DMS79 treated with DMSO at 0.1 percent for 48 hours (cell line): ENCODE measurements at regions not wholly inside any gene's neighbourhood (a gene's known extent, or its start where the extent isn't known, plus 50 kb on each side); places are given as distances from the start of the nearest gene placed in this dataset.

ENCODE experiments used
- DNase-seq: peaks from one replicate; lab custom pipeline; 2025; lab: John Stamatoyannopoulos, UW

DNA sequence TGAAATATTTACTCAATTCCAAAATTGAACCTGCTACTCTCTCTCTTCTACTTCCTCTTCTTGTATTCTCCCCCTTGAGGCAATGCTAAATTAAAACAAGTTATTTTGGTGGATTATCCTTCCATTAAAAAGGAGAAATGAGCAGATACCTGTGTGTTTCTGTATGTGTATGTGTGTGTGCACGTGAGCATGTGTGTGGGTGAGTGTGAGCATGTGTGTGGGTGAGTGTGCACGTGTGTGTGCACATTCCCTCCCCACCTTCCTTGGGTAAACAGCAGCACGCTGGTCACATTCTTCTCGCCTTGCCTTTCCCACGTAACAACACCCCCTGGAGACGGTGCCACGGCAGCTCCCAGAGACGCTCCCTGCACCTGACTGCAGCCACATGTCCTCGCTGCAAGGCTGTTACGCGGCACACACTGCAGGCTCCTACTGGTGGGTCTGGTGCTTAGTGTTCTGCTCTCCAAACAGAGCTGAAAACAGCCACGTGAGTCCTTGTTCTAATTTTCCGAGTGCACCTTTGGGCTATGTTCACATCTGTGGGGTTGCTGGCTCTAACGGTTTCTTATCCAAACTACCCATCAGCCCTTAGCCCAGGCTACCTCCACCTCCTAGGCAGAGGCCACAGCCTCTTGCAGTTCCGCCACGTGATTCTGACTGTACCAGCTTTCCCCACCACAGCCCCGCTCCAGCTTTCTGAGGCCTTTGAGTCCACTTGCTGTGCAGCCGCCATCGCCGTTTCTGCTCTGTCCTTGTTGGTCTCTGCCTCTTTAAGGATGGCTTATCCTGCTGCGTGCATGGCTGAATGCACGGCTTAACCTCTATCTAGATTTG is 123.4 kb downstream of the CTTN start:
- peak; percentile 60 for DNase-seq

DNA sequence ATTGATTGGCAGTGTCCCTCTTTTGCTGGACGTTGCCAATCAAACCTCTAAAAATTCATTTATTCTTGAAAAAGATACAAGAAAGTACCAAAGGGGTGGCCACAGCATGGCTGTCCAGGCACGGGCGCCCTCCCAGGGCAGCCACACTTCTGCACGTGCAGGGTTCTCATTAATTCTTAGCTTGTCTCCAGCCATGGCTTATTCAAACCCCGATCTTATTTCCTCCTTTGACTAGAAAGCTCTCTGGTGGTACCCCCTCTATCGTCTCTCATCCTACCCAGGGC is 123.9 kb downstream of the CTTN start:
- peak; percentile 60 for DNase-seq

DNA sequence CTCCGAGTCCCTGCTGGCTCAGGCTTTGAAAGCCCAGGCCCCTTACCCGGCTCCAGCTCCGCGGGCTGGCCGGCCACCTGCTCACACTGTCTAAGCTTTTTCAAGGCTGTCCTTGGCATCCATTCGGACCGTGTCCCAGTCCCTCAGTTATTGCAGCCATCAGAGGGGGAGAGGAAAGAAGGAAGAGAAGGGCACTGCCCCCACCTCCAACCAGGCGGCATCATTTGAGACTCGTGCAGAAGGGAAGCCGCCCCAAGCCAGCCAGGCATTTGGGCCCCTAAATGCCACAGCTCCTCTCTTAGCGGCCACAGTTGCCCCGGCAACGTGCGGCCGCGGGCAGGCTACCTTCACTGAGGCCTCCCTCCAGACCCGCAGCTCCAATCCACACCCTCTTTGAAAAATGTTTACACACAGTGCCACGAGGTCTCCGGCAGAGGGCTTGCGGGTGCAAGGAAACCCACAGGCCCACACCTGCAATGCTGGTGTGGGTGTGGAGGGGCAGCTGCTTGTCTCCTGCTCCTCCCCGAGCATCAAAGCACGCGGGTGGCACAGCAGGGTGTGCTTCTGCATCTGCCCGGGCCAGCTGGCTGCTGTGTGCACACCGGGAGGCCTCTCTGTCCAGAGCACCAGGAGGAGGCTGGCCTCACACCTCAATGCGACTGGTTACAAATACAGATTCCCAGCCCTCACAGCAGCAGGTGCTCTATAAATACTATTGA is 124.4 kb downstream of the CTTN start:
- peak; percentile 57 for DNase-seq

DNA sequence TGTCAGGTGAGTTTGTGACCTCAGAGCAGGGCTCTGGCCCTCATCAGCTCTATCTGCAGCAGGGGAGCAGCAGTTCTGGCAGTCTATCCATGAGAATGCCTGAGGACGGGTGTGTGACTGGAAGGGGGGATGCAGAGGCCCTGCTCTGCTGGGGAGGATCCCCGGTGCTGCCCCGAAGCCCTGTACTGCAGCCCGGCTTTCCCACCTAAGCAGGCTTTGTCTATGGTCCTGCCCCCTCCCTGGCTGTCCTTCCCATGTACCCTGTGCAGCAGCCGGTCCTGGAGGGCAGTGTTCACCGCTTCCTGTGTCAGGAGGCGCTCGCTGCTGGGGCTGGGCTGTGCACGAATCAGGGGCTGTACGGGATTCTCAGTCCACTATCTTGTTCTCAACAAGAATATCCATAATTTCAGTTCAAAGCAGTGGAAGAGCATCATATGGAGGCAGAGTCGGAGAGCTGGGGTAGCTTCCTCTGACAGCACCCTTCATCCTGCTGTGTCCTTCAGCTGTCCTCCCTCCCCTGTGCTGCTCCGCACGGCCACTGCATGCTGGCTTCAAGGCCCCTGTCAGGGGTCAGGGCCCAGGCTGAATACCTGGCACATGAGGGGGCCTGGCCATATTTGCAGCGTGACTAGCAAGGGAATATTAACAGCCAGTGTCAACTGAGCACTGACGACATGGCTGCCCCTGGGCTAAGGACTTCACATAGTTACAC is 125.2 kb downstream of the CTTN start:
- DNase-seq = no peak

DNA sequence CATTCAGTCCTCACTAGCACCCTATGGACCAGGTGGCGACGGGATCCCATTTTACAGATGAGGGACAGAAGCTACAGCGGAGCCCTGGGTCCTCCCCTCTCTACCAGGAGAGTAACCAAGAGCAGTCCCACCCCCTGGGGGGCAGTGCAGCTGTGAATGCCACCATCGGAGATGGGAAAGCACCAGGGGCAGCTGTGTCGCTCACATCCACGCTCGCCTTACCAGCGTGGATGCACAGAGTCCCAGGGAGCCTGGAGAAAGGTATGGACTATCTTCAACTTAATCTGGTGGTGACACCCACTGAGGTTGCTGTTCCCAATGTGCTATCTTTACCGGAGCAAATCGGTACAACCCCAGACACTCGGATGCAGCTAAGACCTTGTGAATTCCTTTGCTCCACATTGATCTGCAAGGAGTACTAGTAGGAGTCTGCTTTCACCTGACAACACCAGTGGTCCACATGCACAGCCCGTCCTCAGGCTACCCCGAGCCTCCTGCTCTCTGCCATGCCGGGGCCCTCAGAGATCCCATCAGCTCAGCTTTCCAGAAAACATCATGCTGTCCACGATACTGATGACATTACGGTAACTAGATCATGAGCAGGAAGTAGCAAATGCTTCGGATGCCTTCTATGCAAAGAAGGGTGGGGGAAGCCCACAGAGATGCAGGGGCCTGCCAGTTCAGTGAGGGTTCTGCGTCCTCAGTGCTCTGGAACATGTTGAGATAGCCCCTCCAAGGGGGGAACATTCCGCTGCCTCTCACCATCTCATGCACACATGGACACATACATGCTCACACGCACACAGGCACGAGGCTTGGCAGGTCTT is 126.0 kb downstream of the CTTN start:
- DNase-seq = no peak

DNA sequence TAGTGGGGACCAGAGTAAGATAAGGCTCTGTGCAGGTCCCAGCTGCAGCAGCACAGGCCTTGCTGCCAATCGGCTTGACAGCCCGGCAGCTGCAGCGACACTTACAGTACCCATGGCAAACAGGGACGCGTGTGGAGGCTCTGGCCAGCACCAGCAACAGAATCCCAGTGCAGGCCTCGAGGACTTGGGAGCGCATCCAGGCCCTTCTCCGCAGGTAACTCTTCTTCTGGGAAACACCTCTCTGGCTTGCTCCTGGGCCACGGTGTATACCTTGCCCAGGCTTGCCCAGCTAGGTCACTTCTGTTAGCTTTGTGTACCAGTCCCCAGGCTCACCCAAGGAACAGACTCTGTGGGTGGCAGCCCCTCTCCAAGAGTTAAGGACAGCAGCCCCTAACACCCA is 126.7 kb downstream of the CTTN start:
- DNase-seq = peak; percentile 84

DNA sequence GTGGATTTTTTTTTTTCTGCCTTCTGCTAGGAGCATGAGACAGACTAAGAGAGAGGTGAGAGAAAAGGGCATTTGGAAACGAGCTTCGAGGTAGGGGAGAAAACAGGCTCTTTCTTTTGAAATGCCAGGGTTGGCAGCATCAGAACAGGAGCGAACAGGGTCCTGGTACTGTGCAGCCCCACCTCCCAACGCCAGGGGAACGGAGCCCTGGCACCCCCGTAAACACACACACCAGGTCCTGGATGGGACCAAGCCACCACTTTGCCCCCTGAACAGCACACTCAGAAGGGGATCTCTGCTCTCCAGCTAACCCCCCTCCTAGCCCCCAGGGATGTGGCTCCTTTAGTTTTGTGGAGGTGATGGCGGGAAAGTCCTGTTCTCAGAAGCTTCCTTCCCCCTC is 127.1 kb downstream of the CTTN start:
- DNase-seq = no peak

DNA sequence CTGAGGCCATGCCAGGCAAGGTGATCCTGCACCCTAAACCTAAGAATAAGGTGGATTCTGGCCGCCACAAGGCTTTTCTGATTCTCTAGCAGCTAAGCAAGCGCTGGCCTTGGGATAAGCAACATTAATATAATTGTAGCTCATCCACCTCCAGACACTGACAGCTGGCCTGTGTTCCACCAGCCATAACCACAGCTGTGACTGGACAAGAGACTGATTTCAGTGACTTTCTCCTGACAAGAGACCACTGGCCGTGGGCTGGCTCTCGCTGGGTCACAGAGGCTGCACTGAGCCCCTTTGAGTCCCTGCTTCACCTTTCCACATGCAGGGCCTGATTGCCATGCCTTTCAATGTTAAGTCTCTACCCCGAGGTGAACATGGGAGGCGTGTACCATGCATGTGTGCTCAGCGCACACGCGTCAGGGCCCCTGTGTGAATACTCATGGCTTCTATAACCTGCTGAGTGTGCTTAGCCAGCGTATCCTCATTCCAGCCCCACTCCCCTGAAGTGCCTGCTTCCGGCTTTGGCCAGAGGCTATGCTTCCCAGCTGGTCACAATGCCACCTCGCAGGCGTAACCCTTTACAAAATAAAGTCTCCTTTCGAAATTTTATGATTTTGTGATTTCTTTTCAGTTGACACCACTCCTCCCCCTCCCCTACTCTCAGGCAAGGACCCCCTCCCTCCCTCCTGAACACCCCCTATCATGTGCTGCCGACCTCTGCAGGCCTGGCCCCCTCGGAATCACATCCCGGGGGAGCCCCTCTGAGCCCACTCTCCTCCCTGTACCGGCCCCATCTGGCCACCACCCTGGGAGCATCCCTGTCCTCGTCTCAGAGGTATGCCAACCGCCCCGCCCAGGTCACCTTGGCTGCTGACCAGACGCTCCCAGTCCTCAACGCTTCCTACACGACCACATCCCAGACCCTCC is 128.1 kb downstream of the CTTN start:
- no peak for DNase-seq

DNA sequence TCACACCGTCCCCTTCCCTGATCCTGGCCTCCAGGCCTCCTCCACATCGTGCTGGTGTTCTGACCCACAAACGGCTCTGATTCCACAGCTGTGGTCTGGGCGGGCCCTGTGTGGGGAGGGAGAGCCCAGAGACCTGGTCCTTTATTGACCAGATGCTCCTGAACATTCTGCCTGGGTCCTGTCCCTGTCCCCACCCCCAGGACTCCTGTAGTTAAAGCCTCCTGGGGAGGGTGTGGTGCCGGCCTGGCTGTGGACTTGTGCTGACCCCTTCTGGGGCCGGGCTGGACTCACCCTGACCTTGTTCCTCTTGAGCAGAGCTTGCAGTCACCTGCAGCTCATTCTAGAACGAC is 128.7 kb downstream of the CTTN start:
- DNase-seq = no peak

DNA sequence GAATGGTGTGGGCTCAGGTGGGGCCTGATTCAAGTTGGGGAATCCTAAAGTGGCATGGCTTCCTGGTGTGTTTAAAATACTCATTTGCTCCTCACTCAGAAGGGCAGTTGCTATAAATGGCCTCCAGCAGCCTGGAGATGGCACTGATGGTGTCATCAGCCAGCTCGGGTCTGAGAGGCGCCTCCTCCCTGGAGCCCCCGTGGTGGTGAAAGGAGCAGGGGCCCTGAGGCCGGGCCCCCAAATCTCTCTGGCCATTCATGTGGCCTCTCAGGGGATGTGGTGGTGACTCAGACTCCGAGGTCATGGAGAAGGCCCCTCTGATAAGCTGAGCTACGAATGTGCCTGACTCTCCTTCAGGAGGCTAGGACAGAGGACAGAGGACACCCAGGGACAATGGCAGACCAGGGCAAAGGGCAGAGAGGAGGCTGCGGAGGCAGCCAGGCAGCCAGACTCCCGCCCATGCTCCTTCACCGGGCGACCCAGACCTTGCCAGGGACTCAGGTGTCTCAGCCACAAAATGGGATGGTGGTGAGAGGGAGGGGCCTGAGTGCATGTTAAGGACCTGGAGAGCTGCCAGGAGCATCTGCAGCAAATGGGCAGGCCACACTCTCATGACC is 129.2 kb downstream of the CTTN start:
- no peak for DNase-seq

DNA sequence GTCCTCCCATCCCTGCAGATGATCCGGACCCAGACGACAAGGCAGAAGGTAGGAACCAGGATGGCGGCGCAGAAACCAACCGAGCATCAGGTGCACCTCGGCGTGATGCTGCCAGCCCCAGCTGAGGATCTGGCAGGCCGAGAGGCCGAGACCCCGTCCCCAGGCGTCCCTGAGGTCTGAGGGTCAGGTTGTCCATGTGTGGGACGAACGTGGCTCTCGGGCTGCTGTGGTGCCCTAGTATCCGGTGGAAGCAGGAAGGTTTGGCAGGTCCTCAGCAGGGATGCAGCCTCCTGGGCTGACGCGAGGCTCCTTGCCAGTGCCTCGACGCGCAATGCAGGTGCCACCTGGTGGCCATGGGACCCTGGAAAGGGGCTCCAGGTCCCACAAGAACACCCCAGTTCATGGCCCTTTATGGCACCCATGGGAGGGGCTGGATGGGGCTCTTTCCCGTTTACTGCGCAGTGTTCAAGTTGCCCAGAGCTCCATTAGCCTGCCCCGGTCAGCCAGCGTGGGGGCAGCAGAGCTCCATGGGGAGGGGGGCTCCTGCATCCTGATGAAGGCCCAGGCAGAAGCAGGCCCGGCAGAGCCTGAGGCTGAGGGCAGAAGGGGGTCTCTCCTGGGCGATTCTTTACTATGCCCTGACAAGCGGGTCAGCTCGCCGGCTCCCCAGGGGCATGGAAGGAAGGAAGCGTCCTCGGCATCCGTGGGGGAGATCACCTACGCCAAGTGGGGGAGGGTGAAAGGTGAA is 129.9 kb downstream of the CTTN start:
- DNase-seq = no peak

DNA sequence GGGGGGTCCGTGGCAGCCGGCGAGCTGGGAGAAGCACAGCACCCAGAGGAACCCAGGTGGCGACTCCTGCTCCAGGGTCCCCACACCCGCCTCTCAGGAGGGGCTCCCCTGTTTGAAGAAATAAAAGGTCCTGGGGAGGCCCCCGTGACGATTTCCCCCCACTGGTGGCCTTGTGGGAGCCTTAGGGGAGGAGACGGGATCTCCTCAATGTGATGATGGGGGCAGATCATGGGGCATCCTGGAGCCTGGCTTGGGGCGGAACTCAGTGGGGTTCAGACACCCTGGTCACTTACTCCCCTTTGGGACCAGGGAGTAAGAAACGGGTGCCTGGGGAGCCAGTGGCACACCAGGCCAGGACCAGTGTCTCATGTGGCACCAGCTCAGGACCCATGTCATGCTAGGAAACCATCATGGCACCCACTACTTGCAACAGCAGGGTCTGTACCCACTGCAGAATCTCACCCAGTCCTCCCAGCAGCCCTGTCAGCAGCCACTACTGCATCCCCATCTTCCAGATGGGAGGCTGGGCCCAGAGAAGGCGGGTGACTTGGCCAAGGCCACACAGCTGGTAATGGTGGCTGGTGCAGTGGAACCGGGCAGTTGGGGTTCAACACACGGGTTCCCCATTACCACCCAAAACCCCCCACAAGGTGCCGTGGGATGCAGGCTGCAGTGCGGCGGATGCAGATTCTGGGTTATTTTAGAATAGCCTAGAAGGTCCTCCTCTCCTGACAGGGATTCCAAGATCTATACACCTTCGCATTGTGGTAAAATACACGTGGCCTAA is 130.7 kb downstream of the CTTN start:
- DNase-seq = no peak

DNA sequence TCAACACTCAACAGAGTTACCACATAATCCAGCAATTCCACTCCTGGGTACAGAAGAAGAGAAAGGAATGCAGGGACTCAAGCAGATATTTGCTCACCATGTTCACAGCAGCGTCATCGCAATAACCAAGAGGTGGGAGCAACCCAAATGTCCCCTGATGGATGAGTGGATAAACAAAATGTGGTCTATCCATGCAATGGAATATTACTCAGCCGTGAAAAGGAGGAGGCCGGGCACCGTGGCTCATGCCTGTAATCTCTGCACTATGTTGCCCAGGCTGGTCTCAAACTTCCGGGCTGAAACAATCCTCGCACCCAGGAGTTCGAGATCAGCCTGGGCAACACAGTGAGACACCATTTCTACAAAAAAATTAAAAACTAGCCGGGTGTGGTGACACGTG is 131.7 kb downstream of the CTTN start:
- DNase-seq = no peak

DNA sequence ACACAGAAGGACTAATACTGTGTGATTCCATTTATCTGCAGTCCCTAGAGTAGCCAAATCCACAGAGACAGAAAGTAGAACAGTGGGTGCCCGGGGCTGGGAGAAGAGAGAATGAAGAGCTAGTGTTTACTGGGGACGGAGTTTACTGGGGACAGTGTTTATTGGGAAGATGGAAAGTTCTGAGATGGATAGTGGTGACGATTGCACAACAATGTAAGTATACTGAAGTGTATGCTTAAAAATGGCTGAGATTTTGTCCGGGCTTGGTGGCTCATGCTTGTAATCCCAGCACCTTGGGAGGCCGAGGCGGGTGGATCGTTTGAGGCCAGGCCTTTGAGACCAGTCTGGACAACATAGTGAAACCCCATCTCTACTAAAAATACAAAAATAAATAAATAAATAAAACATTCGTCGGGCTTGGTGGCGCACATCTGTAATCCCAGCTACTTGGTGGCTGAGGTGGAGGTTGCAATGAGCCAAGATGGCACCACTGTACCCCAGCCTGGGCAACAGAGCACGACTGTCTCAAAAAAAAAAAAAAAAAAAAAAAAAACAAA is 132.4 kb downstream of the CTTN start:
- DNase-seq = no peak

DNA sequence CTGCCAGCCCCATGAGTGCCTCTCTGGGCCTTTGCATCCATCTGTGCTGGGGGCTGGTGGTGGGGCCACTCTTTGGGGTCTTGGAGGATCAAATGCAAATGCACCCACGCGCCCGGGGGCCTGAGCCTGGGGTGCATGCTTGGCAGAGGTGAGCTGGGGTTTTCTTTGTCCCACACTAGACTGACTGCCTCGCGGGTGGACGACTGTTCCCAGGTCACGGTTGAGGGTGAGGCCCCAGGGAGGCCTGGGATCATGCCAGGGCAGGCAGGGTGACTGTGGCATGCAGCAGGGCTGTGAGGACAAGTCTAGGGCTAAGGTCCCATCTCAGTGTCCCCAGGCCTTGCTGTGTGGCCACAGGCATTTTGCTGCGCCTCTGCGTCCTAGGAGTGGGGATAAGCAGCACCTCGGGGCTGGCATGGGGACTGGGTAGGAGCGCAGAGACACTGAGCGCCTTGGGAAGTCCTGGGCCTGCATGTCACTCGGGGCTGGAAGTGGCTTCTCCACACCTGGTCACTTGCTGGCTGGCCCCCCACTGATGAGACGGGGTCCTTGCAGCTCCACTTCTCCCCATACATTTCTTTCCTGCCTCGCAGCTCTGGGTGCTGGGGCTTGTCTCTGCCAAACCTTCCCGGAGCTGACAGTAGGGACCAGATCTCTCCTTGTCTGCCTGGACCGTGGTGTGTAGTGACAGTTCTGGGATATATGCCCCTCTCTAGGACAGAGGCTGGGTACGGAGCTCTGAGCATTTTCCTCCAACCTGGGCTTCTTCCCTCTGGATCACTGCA is 133.1 kb downstream of the CTTN start:
- no peak for DNase-seq

DNA sequence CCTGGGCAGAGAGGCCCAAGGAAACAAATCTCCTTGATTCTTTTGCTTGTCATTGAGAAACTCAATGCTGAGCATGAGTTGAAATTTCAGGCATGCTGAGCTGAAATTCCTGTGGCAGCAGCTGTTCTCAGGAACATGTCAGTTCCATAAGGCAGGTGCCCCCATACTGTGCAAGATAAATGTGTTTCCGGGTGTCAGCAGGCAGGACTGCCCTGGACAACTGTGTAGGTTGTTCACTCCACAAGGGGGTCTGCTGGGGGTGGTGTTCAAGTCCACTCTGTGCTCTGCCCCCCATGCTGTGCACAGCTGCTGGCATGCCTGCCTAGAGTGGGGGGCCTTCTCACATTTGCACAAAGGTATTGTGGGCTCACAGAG is 133.7 kb downstream of the CTTN start:
- no peak for DNase-seq

DNA sequence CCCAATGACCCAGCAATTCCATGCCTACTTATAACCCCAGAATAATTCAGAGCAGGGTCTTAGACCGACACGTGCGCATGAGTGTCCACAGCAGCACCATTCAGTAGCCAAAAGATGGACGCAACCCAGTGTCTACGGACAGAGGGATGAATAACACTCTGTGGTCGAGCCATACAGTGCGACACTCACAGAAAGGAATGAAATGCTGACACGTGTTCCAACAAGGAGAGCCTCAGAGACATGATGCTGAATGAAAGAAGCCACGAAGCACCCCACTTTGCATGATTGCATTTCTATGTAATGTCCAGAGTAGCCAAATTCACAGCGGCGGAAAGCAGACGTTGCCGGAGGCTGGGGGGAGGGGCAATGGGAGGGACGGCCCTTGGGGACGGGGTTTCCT is 134.4 kb downstream of the CTTN start:
- no peak for DNase-seq
